Right lobe of liver (tissue), 6 donors: ENCODE measurements at regions not wholly inside any gene's neighbourhood (a gene's known extent, or its start where the extent isn't known, plus 50 kb on each side); places are given as distances from the start of the nearest gene placed in this dataset.
"Not testable (repeated sequence)": the region's sequence is repeated elsewhere in the genome, so short reads cannot be mapped to it uniquely, and the experiment has no call there.

Experiments used
- ATAC-seq, 4 donors: fragments of 200-7000 bp; cut with Tn5 transposase; one replicate each; pipeline ENCODE4 v1.9.1; 2020; ENCODE audit warnings: mild to moderate bottlenecking in 4 of 4, moderate library complexity in 4 of 4
- DNase-seq, 3 donors: peaks; one replicate each; pipeline ENCODE4 v3.0.0-alpha.2; 2020
- H3K27ac ChIP-seq, 3 donors: fragments of 200-600 bp; one replicate each; pipeline ENCODE4 v1.8.0; 2022
- H3K27me3 ChIP-seq, 2 donors: fragments of 200-600 bp; one replicate each; pipeline ENCODE4 v1.8.0; 2022
- H3K36me3 ChIP-seq, 4 donors: fragments of 200-600 bp; sonication (generic) in 1 of 4; one replicate each; pipeline versions ENCODE4 v1.5.1 to v1.8.0; 2017 to 2022; ENCODE audit warnings: control low read depth in 1 of 4
- H3K4me1 ChIP-seq, 4 donors: fragments of 200-600 bp; sonication (generic) in 1 of 4; one replicate each; pipeline versions ENCODE4 v1.5.1 to v1.8.0; 2017 to 2022; ENCODE audit warnings: control low read depth in 1 of 4
- H3K4me3 ChIP-seq, 3 donors: fragments of 200-600 bp; one replicate each; pipeline ENCODE4 v1.8.0; 2022
- H3K9me3 ChIP-seq, 4 donors: fragments of 200-600 bp; sonication (generic) in 1 of 4; one replicate each; pipeline versions ENCODE4 v1.5.1 to v1.8.0; 2017 to 2022; ENCODE audit warnings: control low read depth in 1 of 4
- CTCF ChIP-seq, 4 donors: fragments of 200-600 bp in 3 of 4; fragments of 450-650 bp in 1 of 4; IDR thresholded peaks; one replicate each; pipeline versions ENCODE4 v1.5.1 to v1.8.0; 2016 to 2022; ENCODE audit warnings: antibody characterized with exemption in 4 of 4, mild to moderate bottlenecking in 2 of 4
- POLR2A ChIP-seq: fragments of 450-650 bp; IDR thresholded peaks from one replicate; pipeline ENCODE4 v1.6.1; 2017; ENCODE audit warnings: antibody characterized with exemption, mild to moderate bottlenecking
- WGBS: methylation state at CpG from one replicate; pipeline ENCODE4 v1.1.6; 2018; ENCODE audit warnings: low coverage, low lambda C conversion rate; ENCODE audit not compliant: insufficient coverage; ENCODE audit errors: missing lambda C conversion rate; 5-methylcytosine and 5-hydroxymethylcytosine counted together
- intact Hi-C, 2 donors: fragments of 100-400 bp; cut with DNase I; formaldehyde crosslinking; loops; one replicate each; pipeline versions ENCODE4 v1.11.2 to v1.14.1; 2022
- donor health status: DM: no; HTN: yes; CAD: no.
- donor health status: DM: no; HTN: no; CAD: no.
- donor health status: DM: no; HTN: no; CAD: no.
- donor health status: DM: no; HTN: yes; CAD: no.
- donor health status: DM: no; HTN: yes; CAD: no.

GRCh38 chr16:88208112-88208511 lies 174.6 kb upstream of the ZNF469 start:
- 61% methylated on average over 10 of the region's 10 CpGs for WGBS
- Histone ChIP-seq H3K4me3 (no peak overlapping the region), H3K4me1 (no peaks in the 10 kb centered on the region), H3K36me3 (no peaks in the 10 kb centered on the region), H3K27me3 (no peaks in the 10 kb centered on the region), H3K27ac (no peak overlapping the region), H3K9me3 (no peaks in the 10 kb centered on the region)
- DNase-seq (no peak), ATAC-seq (no peak)
- intact Hi-C loops, result no loop called here
- TF ChIP-seq POLR2A (no peak), CTCF (IDR thresholded peaks at IDR 0.05) (no peak)

GRCh38 chr16:88208776-88209175 lies 174.0 kb upstream of the ZNF469 start:
- WGBS, result 29% methylated on average over 4 of the region's 5 CpGs
- DNase-seq, intact Hi-C loops, H3K36me3 ChIP-seq, H3K27ac ChIP-seq, ATAC-seq, H3K4me3 ChIP-seq, H3K9me3 ChIP-seq, H3K4me1 ChIP-seq, H3K27me3 ChIP-seq: not testable (repeated sequence)

- H3K4me3 ChIP-seq, intact Hi-C loops, H3K27ac ChIP-seq, H3K27me3 ChIP-seq, H3K4me1 ChIP-seq, DNase-seq, H3K9me3 ChIP-seq, H3K36me3 ChIP-seq, ATAC-seq: not testable (repeated sequence)
- WGBS, result 24% methylated on average over 1 of the region's 1 CpG
Measured at GRCh38 chr16:88209579-88209978, 173.2 kb upstream of the ZNF469 start.

- H3K9me3 ChIP-seq, H3K4me1 ChIP-seq, DNase-seq, H3K36me3 ChIP-seq, intact Hi-C loops, H3K27me3 ChIP-seq, H3K4me3 ChIP-seq, H3K27ac ChIP-seq: not testable (repeated sequence)
- peak in 3 of 4 donors; percentile 51 to 85 (median 75) for ATAC-seq
- 74% methylated on average over 4 of the region's 5 CpGs for WGBS
Measured at GRCh38 chr16:88213937-88214336, 168.8 kb upstream of the ZNF469 start.

- H3K27ac ChIP-seq, H3K36me3 ChIP-seq, DNase-seq, H3K4me1 ChIP-seq, H3K27me3 ChIP-seq, intact Hi-C loops, H3K9me3 ChIP-seq, H3K4me3 ChIP-seq: not testable (repeated sequence)
- peak; percentile 58 to 86 (median 77) for ATAC-seq
- 44% methylated on average over 16 of the region's 29 CpGs for WGBS
Measured at GRCh38 chr16:88221001-88221761, 161.6 kb upstream of the ZNF469 start.

GRCh38 chr16:88223696-88224095 lies 159.1 kb upstream of the ZNF469 start:
- H3K27me3 ChIP-seq, H3K36me3 ChIP-seq, intact Hi-C loops, H3K9me3 ChIP-seq, H3K27ac ChIP-seq, DNase-seq, ATAC-seq, H3K4me1 ChIP-seq, H3K4me3 ChIP-seq: not testable (repeated sequence)
- 76% methylated on average over 16 of the region's 18 CpGs for WGBS

GRCh38 chr16:88224131-88224898 lies 158.4 kb upstream of the ZNF469 start:
- H3K36me3 ChIP-seq, ATAC-seq, H3K9me3 ChIP-seq, H3K4me3 ChIP-seq, DNase-seq, intact Hi-C loops, H3K4me1 ChIP-seq, H3K27me3 ChIP-seq, H3K27ac ChIP-seq: not testable (repeated sequence)
- WGBS, result 45% methylated on average over 4 of the region's 34 CpGs

- H3K27me3 ChIP-seq, H3K4me1 ChIP-seq, H3K9me3 ChIP-seq, H3K36me3 ChIP-seq, H3K4me3 ChIP-seq, intact Hi-C loops, ATAC-seq, H3K27ac ChIP-seq, DNase-seq: not testable (repeated sequence)
- WGBS, result 60% methylated on average over 1 of the region's 10 CpGs
Measured at GRCh38 chr16:88225640-88226230, 157.0 kb upstream of the ZNF469 start.

GRCh38 chr16:88226302-88226701 lies 156.5 kb upstream of the ZNF469 start:
- H3K36me3 ChIP-seq, intact Hi-C loops, H3K4me1 ChIP-seq, DNase-seq, H3K27ac ChIP-seq, H3K4me3 ChIP-seq, ATAC-seq, H3K27me3 ChIP-seq, H3K9me3 ChIP-seq: not testable (repeated sequence)
- 60% methylated on average over 2 of the region's 14 CpGs for WGBS

GRCh38 chr16:88227026-88227721 lies 155.6 kb upstream of the ZNF469 start:
- H3K4me1 ChIP-seq, H3K27me3 ChIP-seq, H3K9me3 ChIP-seq, H3K36me3 ChIP-seq, H3K4me3 ChIP-seq, DNase-seq, intact Hi-C loops, H3K27ac ChIP-seq: not testable (repeated sequence)
- peak in 2 of 4 donors; percentile 6 to 21 for ATAC-seq
- 48% methylated on average over 9 of the region's 35 CpGs for WGBS
